ENCODE measurements at regions not wholly inside any gene's neighbourhood (a gene's known extent, or its start where the extent isn't known, plus 50 kb on each side); places are given as distances from the start of the nearest gene placed in this dataset.

GRCh38 chr7:67566101-67566500 is 569.5 kb downstream of the TYW1 start:
- DNase-seq, result no peak

GRCh38 chr7:67571026-67571545 is 574.5 kb downstream of the TYW1 start:
- DNase-seq, result no peak

- DNase-seq, result no peak
Observed at GRCh38 chr7:67573639-67574038, 577.0 kb downstream of the TYW1 start.

GRCh38 chr7:67588631-67589030 is 592.0 kb downstream of the TYW1 start:
- DNase-seq, result no peak

- no peak for DNase-seq
Observed at GRCh38 chr7:67589183-67589582, 592.5 kb downstream of the TYW1 start.

- no peak for DNase-seq
Observed at GRCh38 chr7:67590649-67591048, 594.0 kb downstream of the TYW1 start.

- no peak for DNase-seq
Observed at GRCh38 chr7:67593794-67594193, 597.2 kb downstream of the TYW1 start.

- no peak for DNase-seq
Observed at GRCh38 chr7:67595431-67596180, 599.0 kb downstream of the TYW1 start.

- no peak for DNase-seq
Observed at GRCh38 chr7:67597161-67597560, 600.5 kb downstream of the TYW1 start.

- no peak for DNase-seq
Observed at GRCh38 chr7:67598469-67598868, 601.8 kb downstream of the TYW1 start.

- DNase-seq, result no peak
Observed at GRCh38 chr7:67599331-67600062, 602.9 kb downstream of the TYW1 start.

- DNase-seq, result no peak
Observed at GRCh38 chr7:67602246-67602887, 605.7 kb downstream of the TYW1 start.

GRCh38 chr7:67604461-67605386 is 608.1 kb downstream of the TYW1 start:
- DNase-seq, result no peak

GRCh38 chr7:67608806-67609205 is 612.2 kb downstream of the TYW1 start:
- DNase-seq, result no peak

GRCh38 chr7:67610897-67611296 is 614.3 kb downstream of the TYW1 start:
- DNase-seq, result no peak

GRCh38 chr7:67614843-67615242 is 618.2 kb downstream of the TYW1 start:
- no peak for DNase-seq

GRCh38 chr7:67616517-67616916 is 619.9 kb downstream of the TYW1 start:
- DNase-seq, result no peak

GRCh38 chr7:67618556-67619162 is 622.0 kb downstream of the TYW1 start:
- no peak for DNase-seq

- no peak for DNase-seq
Observed at GRCh38 chr7:67619175-67619574, 622.5 kb downstream of the TYW1 start.

- DNase-seq, result no peak
Observed at GRCh38 chr7:67620216-67620933, 623.7 kb downstream of the TYW1 start.

- DNase-seq, result no peak
Observed at GRCh38 chr7:67621704-67622103, 625.1 kb downstream of the TYW1 start.
